ENCODE measurements at regions not wholly inside any gene's neighbourhood (a gene's known extent, or its start where the extent isn't known, plus 50 kb on each side); places are given as distances from the start of the nearest gene placed in this dataset.

GRCh38 chr2:65537651-65538385 is 105.4 kb upstream of the SPRED2 start:
- Mint-ChIP-seq H3K27ac (no peak overlapping the region), H3K36me3 (no peaks in the 10 kb centered on the region), H3K9me3 (no peaks in the 10 kb centered on the region), H3K27me3 (peaks cover 18% of the 10 kb centered on the region), H3K4me3 (no peak overlapping the region), H3K4me1 (peaks cover 2% of the 10 kb centered on the region)
- DNase-seq (ENCODE audit: low spot score in 2 of 2) (no peak), ATAC-seq (ENCODE audit: low read depth) (no peak)

GRCh38 chr2:65536596-65536995 is 104.2 kb upstream of the SPRED2 start:
- H3K9me3 Mint-ChIP-seq = no peaks in the 10 kb centered on the region
- peaks cover 19% of the 10 kb centered on the region for H3K27me3 Mint-ChIP-seq
- H3K4me1 Mint-ChIP-seq = no peaks in the 10 kb centered on the region
- H3K4me3 Mint-ChIP-seq = no peak overlapping the region
- no peaks in the 10 kb centered on the region for H3K36me3 Mint-ChIP-seq
- DNase-seq (ENCODE audit: low spot score in 2 of 2) (no peak), ATAC-seq (ENCODE audit: low read depth) (peak; percentile 56)
- no peak overlapping the region for H3K27ac Mint-ChIP-seq

GRCh38 chr2:65532937-65533336 is 100.5 kb upstream of the SPRED2 start:
- no peak overlapping the region for H3K4me3 Mint-ChIP-seq
- no peak overlapping the region for H3K27ac Mint-ChIP-seq
- H3K36me3 Mint-ChIP-seq = no peaks in the 10 kb centered on the region
- peaks cover 15% of the 10 kb centered on the region for H3K27me3 Mint-ChIP-seq
- DNase-seq (ENCODE audit: low spot score in 2 of 2) (no peak), ATAC-seq (ENCODE audit: low read depth) (no peak)
- H3K4me1 Mint-ChIP-seq = no peaks in the 10 kb centered on the region
- H3K9me3 Mint-ChIP-seq = no peaks in the 10 kb centered on the region

DNA sequence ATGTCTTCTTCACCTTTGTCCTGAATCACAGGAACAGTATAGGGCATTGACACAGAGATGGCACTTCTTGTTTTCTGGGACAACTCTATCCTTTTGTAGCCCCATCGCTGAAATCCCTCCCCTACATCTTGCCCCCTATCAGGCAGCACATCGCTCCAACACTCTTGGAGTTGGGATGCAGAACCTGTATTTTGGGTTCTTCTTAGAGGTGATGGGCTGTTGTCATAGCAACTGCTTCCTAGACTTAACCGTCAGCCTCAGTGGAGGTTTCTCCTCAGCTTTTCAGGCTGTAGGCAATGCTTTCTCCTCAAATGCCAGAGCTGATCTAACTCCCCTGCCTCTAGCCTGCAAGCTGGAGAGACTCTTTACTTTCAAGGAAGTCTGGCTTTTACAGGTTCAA is 99.9 kb upstream of the SPRED2 start:
- DNase-seq (ENCODE audit: low spot score in 2 of 2) (no peak), ATAC-seq (ENCODE audit: low read depth) (no peak)
- Mint-ChIP-seq H3K27me3 (peaks cover 15% of the 10 kb centered on the region), H3K9me3 (no peaks in the 10 kb centered on the region), H3K36me3 (no peaks in the 10 kb centered on the region), H3K4me3 (no peak overlapping the region), H3K4me1 (no peaks in the 10 kb centered on the region), H3K27ac (no peak overlapping the region)

DNA sequence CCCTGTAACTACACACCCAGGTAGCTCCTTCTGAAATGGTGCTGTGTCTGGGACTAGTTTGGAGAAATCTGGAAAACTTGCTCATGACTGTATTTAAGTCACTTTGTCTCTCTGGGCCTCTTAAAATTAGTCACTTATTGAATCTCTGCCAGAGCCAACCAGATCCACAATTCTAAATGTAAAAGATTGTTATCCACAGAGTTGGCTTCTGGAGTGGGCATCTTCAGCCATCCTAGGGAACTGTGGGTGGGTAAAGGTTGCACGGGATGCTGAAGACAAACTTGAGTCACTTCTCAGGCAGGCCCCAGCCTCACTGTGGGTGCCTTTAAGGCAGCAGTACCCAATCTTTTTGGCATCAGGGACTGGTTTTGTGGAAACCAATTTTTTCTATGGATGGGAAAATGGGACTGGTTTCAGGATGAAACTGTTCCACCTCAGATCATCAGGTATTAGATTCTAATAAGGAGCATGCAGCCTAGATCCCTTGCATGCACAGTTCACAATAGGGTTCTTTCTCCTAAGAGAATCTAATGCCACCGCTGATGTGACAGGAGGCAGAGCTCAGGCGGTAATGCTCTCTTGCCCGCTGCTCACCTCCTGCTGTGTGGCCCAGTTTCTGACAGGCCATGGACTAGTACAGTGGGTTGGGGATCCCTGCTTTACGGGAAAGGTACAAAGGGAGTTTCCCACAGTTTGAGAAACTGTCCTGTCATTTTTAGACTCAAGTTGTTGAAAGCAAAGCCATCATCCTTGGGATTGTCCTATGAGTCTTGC is 98.3 kb upstream of the SPRED2 start:
- H3K36me3 Mint-ChIP-seq = no peaks in the 10 kb centered on the region
- no peak overlapping the region for H3K27ac Mint-ChIP-seq
- H3K4me3 Mint-ChIP-seq = no peak overlapping the region
- no peak for ATAC-seq (ENCODE audit: low read depth)
- H3K9me3 Mint-ChIP-seq = no peaks in the 10 kb centered on the region
- no peaks in the 10 kb centered on the region for H3K4me1 Mint-ChIP-seq
- peaks cover 10% of the 10 kb centered on the region for H3K27me3 Mint-ChIP-seq
- DNase-seq (ENCODE audit: low spot score in 2 of 2) = no peak

- Mint-ChIP-seq H3K9me3 (peaks cover 4% of the 10 kb centered on the region), H3K36me3 (peaks cover 1% of the 10 kb centered on the region), H3K4me1 (no peaks in the 10 kb centered on the region), H3K27ac (no peak overlapping the region), H3K4me3 (no peak overlapping the region), H3K27me3 (peaks cover 13% of the 10 kb centered on the region)
- no peak for ATAC-seq (ENCODE audit: low read depth)
- DNase-seq (ENCODE audit: low spot score in 2 of 2) = no peak
Observed at GRCh38 chr2:65529419-65529818, 97.0 kb upstream of the SPRED2 start.

- H3K4me1 Mint-ChIP-seq = no peaks in the 10 kb centered on the region
- no peak overlapping the region for H3K27ac Mint-ChIP-seq
- peaks cover 4% of the 10 kb centered on the region for H3K9me3 Mint-ChIP-seq
- DNase-seq (ENCODE audit: low spot score in 2 of 2) = no peak
- H3K4me3 Mint-ChIP-seq = no peak overlapping the region
- H3K36me3 Mint-ChIP-seq = peaks cover 1% of the 10 kb centered on the region
- H3K27me3 Mint-ChIP-seq = peaks cover 12% of the 10 kb centered on the region
- no peak for ATAC-seq (ENCODE audit: low read depth)
Observed at GRCh38 chr2:65528241-65528574, 95.8 kb upstream of the SPRED2 start.

DNA sequence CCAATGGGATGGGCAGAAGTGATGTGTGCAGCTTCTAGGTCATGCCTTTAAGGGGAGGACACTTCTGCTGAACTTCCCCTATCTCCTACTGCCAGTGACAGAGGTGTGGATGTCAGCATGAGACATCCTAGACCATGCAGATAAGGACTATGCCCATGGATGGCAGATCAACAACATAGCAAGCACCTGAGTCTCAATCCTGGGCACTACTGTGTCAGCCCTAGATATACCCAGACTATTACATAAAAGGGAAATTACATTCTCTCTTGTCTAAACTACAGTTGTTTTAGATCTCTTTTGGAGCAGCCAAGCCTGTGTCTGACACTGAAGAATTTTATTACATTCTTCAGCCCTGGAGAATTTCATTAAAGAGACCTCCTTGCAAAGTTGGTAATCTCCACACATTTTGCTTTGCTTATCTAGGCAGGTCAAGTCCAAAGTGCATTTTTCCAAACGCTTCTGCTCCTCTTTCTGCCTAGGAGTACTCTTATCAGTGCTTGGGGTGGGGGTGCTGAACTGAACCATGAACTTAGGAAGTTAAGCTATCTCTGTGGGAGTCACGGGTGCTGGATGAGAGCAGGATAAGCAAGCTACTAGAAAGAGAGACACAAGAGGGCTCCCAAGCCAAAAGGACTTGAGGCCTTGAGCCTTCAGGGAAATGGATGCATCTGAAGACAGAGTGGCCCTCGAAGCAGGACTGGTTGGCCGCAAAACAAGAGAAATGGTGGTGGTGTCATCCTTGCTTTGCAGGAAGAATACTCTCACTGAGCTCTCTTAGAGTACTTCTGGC is 95.2 kb upstream of the SPRED2 start:
- Mint-ChIP-seq H3K4me1 (no peaks in the 10 kb centered on the region), H3K4me3 (no peak overlapping the region), H3K36me3 (peaks cover 1% of the 10 kb centered on the region), H3K27ac (no peak overlapping the region), H3K9me3 (peaks cover 4% of the 10 kb centered on the region), H3K27me3 (peaks cover 14% of the 10 kb centered on the region)
- ATAC-seq (ENCODE audit: low read depth) (no peak), DNase-seq (ENCODE audit: low spot score in 2 of 2) (no peak)

DNA sequence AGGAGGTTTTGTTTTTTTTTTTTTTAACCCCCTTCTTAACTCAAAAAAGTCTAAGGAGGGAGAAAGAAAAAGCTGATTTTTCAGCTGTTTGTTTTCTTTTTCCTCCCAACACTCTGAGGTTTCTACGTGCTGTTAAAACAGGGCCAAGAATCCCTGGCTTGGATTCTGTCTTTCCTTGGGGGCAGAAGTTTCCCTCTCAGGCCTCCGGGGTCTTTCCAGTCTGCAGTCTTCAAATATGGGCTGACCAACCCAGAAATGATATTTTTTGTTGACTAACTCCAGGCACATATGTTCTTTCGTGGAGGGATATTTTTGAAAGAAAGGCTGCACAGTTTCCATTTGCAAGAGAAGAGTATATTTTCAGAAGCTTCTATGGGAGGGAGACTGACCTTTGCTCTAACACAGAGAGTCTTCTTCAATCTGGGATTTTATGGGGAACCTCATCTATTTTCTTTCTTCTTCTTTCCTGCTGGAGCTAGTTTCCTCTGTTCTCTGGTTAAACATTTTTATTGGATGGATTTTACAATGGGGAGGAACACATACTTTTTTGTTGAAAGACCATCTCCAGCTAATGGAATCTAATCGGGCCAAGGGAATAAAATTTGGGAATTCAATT is 93.3 kb upstream of the SPRED2 start:
- Mint-ChIP-seq H3K27ac (no peak overlapping the region), H3K27me3 (peaks cover 10% of the 10 kb centered on the region)
- no peak for ATAC-seq (ENCODE audit: low read depth)

GRCh38 chr2:65522922-65523321 is 90.5 kb upstream of the SPRED2 start:
- no peak for ATAC-seq (ENCODE audit: low read depth)
- no peak overlapping the region for H3K4me3 Mint-ChIP-seq
- no peak for DNase-seq (ENCODE audit: low spot score in 2 of 2)
- no peak overlapping the region for H3K27ac Mint-ChIP-seq
- no peaks in the 10 kb centered on the region for H3K4me1 Mint-ChIP-seq
- peaks cover 4% of the 10 kb centered on the region for H3K9me3 Mint-ChIP-seq
- H3K27me3 Mint-ChIP-seq = peaks cover 11% of the 10 kb centered on the region
- H3K36me3 Mint-ChIP-seq = peaks cover 1% of the 10 kb centered on the region

More for the DNA sequence above, 93.3 kb upstream of the SPRED2 start:
- no peak for DNase-seq (ENCODE audit: low spot score in 2 of 2)
- Mint-ChIP-seq H3K36me3 (peaks cover 1% of the 10 kb centered on the region), H3K9me3 (peaks cover 4% of the 10 kb centered on the region), H3K4me1 (no peaks in the 10 kb centered on the region), H3K4me3 (no peak overlapping the region)

GRCh38 chr2:65518751-65519150 is 86.4 kb upstream of the SPRED2 start:
- Mint-ChIP-seq H3K27ac (peak overlapping the region; percentile 3), H3K27me3 (peaks cover 12% of the 10 kb centered on the region), H3K36me3 (no peaks in the 10 kb centered on the region), H3K4me3 (no peak overlapping the region), H3K4me1 (no peaks in the 10 kb centered on the region), H3K9me3 (no peaks in the 10 kb centered on the region)
- DNase-seq (ENCODE audit: low spot score in 2 of 2) = no peak
- no peak for ATAC-seq (ENCODE audit: low read depth)

DNA sequence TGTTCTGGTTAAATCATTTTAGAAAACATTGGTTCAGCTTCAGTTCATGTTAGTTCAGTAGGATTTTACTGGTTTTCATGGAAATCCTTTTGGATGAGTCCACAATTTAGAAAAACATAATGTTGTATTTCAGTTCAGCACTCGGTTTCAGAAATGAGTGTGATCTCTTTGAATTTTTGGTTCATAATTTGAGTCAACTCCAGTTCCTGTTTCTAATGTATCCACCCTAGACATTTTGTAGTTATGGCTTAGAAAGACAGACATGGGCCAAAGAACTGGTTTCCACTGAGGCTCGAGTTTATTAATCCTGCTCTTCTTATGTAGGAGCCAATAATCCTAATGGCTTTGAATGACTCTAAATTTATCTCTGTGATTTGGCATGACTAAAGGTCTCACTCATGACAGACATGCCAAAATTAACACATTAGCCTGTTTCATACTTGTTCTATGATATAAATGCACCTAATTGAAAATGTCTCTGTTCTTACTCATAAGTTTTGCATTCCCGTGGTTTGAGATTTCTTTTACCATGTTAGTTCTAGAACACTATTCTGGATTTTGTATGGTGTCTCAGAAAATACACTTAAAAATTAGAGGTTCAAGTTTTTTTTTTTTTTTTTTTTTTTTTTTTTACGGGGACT is 82.3 kb upstream of the SPRED2 start:
- Mint-ChIP-seq H3K27ac (no peak overlapping the region), H3K9me3 (no peaks in the 10 kb centered on the region), H3K27me3 (peaks cover 10% of the 10 kb centered on the region), H3K4me3 (no peak overlapping the region), H3K4me1 (peaks cover 2% of the 10 kb centered on the region), H3K36me3 (no peaks in the 10 kb centered on the region)
- no peak for ATAC-seq (ENCODE audit: low read depth)
- DNase-seq (ENCODE audit: low spot score in 2 of 2) = no peak

DNA sequence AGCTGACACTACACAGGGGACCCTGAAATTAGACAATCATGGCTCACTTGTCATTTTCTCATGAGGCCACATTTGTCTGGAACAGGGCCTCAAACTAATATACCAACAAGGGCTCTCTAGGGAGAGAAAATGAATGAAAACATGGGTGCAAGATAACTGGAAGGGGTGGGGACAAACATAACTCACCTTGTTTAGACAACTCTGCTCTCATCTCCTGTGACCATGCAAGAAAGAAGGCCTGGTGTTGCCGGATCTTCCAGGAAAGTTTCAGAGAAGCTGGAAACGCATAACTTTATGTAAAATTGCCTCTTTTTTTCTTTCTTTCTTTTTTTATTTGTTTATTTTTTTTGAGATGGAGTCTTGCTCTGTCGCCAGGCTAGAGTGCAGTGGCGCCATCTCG is 80.4 kb upstream of the SPRED2 start:
- Mint-ChIP-seq H3K27me3 (peaks cover 8% of the 10 kb centered on the region), H3K4me1 (peaks cover 2% of the 10 kb centered on the region)
- no peak for DNase-seq (ENCODE audit: low spot score in 2 of 2)

More for the DNA sequence above, 80.4 kb upstream of the SPRED2 start:
- H3K27ac Mint-ChIP-seq = no peak overlapping the region
- H3K36me3 Mint-ChIP-seq = no peaks in the 10 kb centered on the region
- ATAC-seq (ENCODE audit: low read depth) = no peak
- H3K9me3 Mint-ChIP-seq = no peaks in the 10 kb centered on the region
- no peak overlapping the region for H3K4me3 Mint-ChIP-seq
